ENCODE measurements at regions not wholly inside any gene's neighbourhood (a gene's known extent, or its start where the extent isn't known, plus 50 kb on each side); places are given as distances from the start of the nearest gene placed in this dataset.

DNA sequence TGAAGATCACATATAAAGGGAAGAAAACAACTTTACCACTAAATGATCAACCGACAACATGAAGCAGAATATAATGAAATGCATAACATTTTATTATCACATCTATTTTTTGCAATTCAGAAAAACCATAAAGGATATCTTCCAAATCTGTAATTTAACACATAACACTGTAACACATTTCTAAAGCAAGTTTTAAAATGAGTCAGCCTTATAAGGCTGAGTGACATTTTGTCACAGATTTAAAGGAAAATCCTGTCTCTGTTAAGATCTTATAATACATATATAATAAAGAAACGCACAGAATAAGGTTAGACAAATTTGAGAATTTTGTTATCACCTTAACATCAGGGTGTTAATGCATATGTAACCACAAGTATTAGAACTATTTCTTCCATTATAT is 198.4 kb upstream of the RASA1 start:
- no peak for DNase-seq

DNA sequence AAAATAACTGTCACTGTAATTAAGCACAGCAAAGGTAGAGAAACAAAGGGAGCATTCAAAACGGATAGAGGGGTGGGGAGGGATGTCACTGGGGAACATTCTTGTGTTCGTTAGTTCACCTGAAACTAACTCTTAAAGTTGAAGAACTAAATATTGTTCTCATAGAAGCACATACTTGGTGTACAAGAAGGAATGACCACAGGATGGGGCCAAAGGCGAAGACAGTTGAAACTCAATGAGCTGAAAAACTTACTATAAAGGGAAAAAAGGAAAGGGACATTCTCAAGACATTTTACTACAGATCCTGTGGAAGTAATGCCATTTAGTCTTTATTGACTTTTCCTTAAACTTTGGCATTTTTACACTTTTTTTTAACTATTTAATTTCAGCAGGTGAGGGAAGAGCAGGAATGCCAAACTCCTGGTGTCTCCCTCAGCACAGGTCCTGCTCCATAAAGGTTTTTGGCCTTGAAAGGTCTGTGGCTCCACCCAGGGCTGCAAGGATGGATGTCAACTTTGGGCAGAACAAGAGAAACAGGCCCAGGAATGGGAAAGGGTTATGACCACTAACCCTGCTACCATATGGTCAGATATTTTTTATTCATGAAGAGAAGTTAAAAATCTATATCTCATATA is 197.6 kb upstream of the RASA1 start:
- peak; percentile 78 for DNase-seq

DNA sequence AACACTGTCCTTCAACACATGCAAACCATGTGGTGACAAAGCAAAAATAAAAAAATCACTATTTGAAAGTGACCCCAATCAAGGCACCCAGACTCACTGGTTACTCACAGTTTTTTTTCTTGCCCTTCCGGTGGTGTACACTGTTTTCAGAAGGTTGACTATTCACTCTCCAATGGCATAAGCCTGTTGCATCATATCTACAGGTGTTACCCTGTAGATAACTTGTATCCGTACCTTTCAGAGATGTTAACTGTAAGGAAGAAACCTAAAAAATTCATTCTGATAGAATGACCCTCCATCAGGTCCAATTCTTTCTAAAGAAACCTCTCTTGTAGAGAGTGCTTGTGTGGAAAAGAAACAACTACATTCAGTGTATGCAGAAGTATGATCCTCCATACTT is 193.6 kb upstream of the RASA1 start:
- no peak for DNase-seq

DNA sequence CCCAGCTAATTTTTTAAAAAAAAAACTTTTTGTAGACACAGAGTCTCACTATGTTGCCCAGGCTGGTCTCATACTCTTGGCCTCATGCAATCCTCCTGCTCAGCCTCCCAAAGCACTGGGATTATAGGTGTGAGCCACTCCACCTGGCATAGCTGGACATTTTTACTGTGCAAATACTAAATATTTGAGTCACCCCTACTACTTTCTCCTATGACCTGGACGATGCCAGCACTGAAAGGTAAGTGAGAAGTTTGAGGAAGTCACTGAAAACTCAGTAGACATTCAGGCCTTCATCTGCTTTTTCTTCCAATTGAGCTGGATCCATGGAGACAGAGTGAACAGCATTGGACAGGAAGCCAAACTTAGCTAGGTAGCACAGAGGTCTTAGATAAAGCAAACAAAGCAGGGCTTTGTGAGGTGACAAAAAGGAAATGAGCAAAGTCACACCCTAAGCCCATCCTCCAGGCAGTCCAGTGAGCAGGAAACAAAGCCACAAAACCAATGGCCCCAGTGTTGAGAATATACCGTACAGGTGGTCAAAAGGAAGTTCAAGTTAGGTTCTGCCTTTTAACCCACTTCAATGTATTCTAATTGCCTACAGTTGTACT is 192.6 kb upstream of the RASA1 start:
- DNase-seq, result peak; percentile 30

DNA sequence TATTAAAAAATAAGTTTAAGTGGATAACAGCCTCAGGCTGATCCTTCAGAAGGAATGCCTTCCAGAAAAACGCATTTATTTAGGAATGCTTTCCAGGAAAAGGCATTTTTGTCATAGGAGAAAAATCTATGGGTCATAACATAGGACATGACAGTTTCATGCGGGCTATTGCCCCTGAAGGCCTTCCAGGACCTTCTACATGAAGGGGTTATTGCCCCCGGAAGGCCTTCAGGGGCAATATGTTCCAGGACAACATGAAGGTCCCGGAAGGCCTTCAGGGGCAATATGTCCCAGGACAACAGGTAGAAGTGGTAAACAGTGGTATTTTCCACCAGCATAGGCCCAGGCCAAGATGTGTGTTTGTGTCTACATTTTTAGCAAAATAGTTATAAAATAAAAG is 191.3 kb upstream of the RASA1 start:
- no peak for DNase-seq

DNA sequence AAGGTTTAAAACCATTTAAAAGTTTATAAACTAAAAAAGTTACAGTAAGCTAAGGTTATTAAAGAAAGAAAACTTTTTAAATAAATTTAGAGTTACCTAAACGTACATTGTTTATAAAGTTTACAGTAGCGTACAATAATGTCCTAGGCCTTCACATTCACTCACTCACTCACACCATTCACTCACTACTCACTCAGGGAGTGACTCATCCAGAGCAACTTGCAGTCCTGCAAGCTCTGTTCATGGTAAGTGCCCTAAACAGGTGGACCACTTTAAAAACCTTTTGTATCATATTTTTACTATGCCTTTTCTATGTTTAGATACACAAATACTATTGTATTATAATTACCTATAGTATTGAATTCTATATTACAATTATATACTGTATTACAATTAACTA is 190.8 kb upstream of the RASA1 start:
- no peak for DNase-seq

DNA sequence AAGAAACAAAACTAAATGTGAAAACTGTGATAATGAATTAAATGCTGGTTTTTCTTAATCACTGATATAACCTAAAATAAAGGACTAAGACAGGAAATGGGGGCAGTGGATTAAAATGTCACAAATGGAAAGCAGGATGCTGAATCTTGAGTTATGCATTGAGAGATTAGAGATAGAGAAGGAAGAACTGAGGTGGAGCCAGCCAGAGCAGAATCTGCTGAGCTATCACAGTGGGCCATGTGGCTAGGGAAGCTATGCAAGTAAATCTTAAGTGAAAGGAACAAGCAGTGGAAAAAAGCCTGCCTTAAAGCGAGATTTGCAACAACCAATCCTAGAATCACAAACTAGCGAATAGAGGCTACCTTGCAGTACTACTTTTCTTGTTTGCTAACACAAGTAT is 188.5 kb upstream of the RASA1 start:
- peak; percentile 84 for DNase-seq

DNA sequence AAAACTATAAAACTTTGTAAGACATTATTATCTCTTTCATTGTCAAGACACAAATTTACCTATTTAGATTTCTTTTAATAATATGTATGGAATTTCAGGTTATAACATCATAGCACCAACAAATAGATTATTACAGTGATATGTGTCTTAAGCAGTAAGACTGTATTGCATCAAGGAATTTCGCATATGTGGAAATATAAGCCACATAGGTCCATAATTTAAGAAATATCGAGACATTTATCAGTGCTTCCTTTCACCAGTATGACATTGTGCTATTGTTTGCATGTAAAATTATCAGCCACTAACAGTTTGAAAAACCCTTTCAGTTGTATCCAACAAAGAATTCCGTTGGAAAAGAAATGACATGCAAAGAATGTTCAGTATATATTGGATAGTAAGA is 186.7 kb upstream of the RASA1 start:
- DNase-seq, result no peak

DNA sequence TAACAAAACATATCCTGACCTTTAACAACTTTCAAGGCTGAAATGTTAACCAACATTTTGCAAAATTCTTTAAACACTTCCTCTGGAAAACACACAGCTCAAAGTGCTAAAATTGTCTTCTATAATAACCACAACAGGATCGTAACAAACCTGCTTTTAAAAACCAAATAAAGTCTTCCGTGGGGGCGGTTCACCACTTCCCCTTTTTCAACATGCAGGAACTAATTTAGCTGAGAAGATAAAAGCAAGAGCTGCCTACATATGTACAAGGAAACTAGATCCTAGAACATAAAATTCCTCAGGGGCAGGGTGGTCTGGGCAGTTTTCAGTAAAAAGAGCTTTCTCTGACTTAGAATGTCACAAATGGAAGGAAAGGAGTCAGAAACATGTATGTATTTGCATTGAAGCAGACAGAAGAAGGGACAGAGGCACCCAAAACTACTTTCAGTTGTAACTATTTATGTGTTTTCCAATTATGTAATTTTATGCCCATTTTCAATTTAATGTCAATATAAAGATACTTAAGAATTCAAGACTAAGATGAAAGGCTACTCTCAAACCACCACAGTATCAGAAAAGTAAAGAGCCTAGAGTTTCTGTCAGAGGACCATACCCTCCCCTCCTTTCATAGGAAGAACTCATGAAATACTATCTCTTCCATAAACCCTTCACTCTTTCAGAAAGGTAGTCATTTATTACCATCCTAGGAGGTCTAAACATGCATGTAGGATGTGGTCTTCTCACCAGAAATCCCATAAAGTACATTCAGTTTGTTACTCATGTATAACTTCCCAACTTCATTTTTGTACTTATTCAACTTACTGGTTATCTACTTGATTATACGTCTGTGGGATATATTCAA is 185.9 kb upstream of the RASA1 start:
- peak; percentile 94 for DNase-seq

DNA sequence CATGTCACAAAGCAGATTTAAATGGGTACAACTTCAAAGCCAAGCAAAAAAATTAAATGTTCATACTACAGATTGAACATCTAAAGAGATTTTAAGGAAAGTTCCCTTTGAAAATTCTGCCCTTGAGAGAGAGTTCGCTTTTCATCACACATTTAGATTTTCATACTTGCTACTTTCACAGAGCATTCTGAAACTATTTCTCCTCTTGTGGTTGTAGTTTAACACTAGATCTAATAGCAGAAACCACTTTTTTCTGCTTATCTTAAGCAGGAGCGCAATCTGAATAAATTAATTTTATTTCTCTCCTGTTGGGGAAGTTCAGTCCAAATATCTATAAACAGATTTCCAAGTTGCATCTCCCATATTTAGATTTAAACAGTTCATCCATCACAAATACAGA is 173.3 kb upstream of the RASA1 start:
- DNase-seq, result no peak

DNA sequence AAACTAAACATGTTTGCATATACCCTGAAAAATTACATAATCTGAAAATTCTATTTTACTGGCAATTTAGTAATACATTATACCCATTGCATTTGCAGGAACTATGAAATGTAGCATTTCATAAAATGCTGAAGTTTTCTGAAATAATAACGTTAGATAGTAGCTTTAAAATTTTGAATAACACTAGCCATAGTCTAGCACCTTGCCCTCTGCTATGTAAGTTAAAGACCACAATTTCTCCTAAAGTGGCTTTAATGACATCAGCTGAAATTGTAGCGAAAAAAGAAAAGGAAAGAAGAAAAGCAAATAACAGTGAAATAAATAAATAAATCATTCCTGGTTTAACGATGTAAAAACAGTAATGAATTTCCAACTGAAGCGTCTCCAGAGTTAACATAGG is 172.8 kb upstream of the RASA1 start:
- DNase-seq, result no peak

DNA sequence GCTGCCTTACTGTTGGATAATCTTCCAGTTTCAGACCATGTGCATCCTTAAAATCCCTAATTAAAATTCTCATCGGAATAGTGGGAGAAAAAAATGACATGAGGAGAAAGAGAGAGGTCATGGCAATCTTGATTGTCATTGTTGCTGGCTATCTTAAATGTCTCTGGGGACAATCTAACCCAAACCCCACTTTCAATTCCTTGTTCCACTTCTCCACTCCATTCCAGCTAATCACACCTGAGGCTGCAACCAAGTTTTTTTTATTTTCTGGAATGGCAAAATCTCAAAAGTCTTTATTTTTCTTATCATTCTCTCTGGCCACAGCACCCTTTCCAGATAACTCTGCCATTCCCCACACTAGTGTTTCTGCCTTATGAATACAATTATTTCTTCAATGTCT is 171.9 kb upstream of the RASA1 start:
- DNase-seq, result no peak

DNA sequence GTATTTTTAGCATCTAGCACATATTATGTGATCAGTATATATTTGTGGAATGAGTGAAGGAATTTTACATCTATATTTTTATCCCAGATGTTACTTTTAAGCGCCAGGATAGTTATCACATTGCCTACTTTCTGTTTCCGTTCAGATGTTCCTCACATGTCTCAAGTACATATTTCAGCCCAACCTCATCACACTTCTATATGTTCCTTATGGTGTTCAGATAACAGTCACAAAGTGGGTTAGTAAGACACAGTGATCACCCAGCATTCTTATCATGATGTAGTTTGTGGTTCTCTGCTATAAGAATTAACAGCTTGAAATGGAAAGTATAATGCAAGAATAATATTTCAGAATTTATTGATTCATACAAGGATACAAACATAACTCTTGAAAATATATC is 170.0 kb upstream of the RASA1 start:
- peak; percentile 65 for DNase-seq

DNA sequence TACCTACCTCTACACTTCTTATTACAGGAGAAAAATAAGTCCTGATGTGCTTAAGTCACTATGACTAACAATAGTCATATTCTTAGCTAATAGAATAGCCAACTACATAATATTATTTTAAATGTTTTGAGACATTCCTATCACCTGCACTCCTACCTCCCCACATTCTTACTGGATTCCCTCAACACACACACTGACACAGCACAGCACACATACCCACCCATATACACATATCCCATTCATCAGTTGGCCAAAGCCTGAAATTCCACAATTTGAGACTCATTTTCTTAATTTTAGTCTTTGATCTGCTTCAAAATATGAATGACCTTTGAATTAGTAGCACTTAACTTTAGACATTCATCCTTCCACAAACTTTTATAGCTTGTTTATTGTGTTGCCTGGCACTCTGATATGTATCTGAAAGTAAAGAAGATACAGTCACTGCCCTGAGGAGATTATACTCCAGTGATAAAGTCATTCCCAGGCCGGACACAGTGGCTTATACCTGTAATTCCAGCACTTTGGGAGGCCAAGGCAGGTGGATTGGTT is 168.3 kb upstream of the RASA1 start:
- no peak for DNase-seq

DNA sequence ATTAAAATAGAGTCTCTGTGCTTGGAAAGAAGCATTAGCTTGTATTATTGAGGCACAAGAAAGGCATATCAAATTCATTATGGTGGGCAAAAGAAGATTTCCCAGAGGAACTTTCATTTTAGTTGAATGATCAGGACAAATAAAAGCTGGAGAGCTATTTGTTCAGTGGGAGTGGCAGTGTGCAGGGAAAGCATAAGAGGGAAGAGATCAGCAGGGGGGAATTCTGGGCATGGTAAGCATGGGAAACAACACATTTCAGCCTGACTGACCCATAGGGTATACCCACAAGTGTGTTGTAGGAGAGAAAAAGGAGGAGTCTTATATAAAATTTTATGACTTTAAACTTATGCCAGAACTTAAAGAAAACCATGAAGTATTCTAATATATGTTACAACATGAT is 167.7 kb upstream of the RASA1 start:
- DNase-seq, result no peak

DNA sequence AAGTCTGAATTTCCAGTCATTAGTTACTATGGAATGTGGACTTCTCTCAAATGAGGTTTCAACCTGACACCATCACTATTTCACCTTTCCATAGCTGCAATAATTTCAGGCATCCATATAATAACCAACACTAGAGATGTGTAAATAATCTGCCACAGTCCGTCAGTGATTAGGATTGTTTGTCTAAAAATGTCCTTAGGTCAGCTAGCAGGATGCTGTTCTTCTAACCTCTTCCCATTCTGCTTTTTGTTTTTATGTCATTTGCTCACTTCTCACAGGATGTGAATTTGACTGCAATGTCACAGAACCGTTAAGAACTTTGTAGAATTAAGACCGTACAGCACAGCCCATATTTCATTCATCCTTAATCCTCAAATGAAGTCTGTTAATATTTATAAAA is 166.4 kb upstream of the RASA1 start:
- DNase-seq, result no peak

DNA sequence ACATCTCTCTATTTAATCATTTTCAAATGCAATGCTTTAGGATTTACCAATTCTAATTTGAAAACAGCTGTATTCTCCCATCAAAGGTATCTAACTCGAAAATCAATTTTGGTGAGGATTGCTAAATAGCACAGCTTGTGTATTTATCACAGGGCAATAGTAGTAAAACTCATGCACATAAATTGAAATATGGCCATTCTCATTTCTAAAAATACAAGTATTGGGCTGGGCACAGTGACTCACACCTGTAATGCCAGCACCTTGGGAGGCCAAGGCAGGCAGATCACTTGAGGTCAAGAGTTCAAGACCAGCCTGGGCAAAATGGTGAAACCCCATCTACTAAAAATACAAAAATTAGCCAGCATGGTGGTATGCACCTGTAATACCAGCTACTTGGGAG is 164.8 kb upstream of the RASA1 start:
- no peak for DNase-seq

DNA sequence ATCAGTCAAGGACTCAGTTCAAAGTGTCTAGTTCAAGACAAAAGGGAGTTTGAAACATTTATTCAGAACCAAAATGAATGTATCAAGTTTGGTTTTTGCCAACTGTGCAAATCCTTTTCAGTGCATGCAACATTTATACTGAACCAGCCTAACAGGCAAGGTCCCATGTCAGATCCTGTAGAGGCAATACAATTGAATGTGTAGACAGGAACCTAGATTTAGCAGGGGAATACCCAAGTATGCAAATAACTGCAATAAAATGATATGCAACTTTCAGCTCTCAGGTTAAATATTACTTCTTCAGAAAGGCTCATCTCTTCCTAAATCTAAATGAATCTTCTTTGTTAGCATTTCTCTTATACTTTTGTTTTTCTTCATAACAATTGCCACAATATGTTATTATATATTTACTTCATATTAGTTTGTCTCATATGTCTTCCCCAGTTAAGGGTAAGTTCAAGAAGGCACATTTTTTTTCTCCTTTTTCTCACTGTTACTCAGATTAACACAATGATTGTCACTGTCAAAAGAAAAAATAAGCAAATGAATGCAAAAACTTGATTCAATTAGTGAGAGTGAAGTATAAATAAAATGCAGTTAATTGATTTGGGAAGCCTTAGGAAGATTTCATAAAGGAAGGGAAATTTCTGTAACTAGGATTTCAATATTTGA is 163.9 kb upstream of the RASA1 start:
- DNase-seq, result no peak

DNA sequence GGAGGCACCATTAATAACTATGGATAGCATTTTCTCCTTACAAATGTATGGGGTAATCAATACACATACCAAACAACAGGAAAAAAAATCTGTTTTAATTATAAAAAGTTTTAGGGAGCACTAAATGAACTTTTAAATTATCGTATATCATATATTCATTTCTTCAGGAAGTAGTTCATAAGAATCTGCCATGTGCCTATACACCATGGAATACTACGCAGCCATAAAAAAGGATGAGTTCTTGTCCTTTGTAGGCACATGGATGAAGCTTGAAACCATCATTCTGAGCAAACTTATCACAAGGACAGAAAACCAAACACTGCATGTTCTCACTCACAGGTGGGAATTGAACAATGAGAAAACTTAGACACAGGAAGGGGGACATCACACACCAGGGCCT is 162.1 kb upstream of the RASA1 start:
- no peak for DNase-seq

DNA sequence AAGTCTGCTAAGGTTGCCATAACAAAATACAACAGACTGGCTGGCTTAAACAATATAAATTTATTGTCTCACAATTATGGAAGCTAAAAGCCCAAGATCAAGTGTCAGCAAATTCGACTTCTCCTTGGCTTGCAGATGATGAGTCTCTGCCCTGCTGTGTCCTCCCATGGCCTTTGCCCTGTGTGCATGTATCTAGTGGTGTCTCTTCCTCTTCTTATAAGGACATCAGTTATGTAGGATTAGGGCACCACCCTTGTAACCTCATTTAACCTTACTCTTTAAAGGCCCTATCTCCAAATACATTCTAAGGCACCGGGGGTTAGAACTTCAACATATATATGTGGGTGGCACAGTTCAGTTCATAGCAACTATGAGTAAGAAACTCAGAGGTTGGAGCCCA is 157.9 kb upstream of the RASA1 start:
- DNase-seq, result peak; percentile 63

DNA sequence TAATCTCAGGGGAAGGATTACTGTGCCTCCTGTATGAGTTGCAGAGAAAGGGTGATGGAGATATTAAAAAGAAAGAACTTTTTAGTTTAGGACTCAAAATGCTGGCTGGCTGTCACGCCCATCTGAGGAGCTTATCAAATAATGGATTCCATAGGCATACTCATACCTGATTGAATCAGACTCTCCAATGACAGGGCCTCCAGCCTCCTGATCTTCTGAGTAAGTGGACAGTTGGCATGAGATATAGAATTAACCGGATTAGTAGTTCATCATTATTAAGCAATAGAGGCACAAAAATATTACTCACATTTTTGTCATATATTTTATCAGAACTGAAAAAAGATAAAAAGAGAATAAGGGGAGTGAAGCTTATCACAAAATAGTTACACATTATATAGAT is 157.0 kb upstream of the RASA1 start:
- no peak for DNase-seq

DNA sequence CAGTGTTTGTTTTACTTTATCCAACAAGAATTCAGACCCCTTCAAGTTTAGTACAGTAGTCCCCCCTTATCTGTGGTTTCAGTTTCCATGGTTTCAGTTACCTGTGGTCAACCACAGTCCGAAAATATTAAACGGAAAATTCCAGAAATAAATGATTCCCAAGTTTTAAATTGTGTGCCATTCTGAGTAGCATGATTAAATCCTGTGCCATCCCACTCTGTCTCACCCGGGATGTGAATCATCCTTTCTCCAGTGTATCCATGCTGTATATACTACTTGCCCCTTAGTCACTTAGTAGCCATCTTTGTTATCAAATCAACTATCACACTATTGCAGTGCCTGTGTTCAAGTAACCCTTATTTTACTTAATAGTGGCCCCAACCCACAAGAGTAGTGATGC is 153.8 kb upstream of the RASA1 start:
- peak; percentile 66 for DNase-seq

DNA sequence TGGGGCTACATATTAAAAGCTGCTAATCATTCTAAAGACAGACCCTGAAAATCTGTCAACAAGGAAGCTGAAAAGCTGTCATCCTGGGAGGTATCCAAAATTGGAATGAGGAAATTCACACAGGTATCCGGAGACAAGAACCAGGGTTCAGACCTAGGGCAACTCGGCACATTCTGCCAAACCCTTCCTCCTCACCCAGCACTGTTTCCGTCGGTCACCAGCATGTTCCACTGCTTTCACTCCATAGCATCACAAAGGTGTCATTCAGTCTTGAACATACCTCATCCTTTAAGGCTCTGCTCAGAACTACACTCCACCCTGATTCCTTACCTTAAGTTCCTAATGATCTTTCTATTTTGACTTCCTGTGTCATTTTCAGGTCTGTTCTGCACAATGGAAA is 153.1 kb upstream of the RASA1 start:
- DNase-seq, result no peak

Data from hematopoietic multipotent progenitor cell treated with erythropoietin and hydrocortisone succinate and interleukin-3 and kit ligand, for 4 days (in vitro differentiated cells).